Endothelial cell of umbilical vein (primary cell): ENCODE measurements at regions not wholly inside any gene's neighbourhood (a gene's known extent, or its start where the extent isn't known, plus 50 kb on each side); places are given as distances from the start of the nearest gene placed in this dataset.

Source experiments
- BruUV-seq: library from RNA; stranded (reverse); fragments of 400-500 nt; replicated peaks from 2 replicates; lab custom pipeline; 2021; lab: Mats Ljungman, UMichigan
- CTCF ChIA-PET: fragments of 300-600, 350-600 bp; sonication (Branson Sonifier 250); formaldehyde crosslinking; loops from one replicate; lab custom pipeline; 2021; ENCODE audit warnings: antibody characterized with exemption, inconsistent platforms; lab: Charles Lee
- POLR2A ChIA-PET: fragments of 300-600, 350-600 bp; sonication (Branson Sonifier 250); formaldehyde crosslinking; loops from one replicate; lab custom pipeline; 2021; ENCODE audit warnings: antibody characterized with exemption, inconsistent platforms; lab: Charles Lee
- DNase-seq: peaks from one replicate; pipeline ENCODE4 v3.0.0-alpha.2; 2011; ENCODE audit warnings: low read depth, low spot score
- FAIRE-seq: peaks from 2 replicates; lab custom pipeline; 2011; peaks lifted over from hg19 to GRCh38; lab: Jason Lieb, UNC
- H2AFZ ChIP-seq: 2 replicates; pipeline ENCODE4 v1.6.0; 2012; ENCODE audit warnings: low read depth, low read length, control low read depth, inconsistent platforms
- H3K27ac ChIP-seq: 2 replicates; pipeline ENCODE4 v1.5.1; 2011; ENCODE audit warnings: low read depth, mild to moderate bottlenecking, control low read depth, low read length, moderate library complexity; ENCODE audit not compliant: insufficient read depth
- H3K27me3 ChIP-seq, 2 experiments: 2 replicates each; pipeline versions ENCODE4 v1.6.0 to v1.6.1; 2011; ENCODE audit warnings: low read length in 2 of 2, mixed read lengths in 1 of 2; ENCODE audit not compliant: control insufficient read depth in 2 of 2, insufficient read depth in 2 of 2
- H3K36me3 ChIP-seq, 2 experiments: 2 replicates in 1 of 2; 3 replicates in 1 of 2; pipeline ENCODE4 v1.5.1; 2011; ENCODE audit warnings: low read length in 2 of 2, mild to moderate bottlenecking in 1 of 2, moderate library complexity in 1 of 2; ENCODE audit not compliant: control insufficient read depth in 2 of 2, insufficient read depth in 2 of 2; ENCODE audit errors: extremely low read depth in 1 of 2
- H3K4me1 ChIP-seq: 3 replicates; pipeline ENCODE4 v1.5.1; 2011; ENCODE audit warnings: mild to moderate bottlenecking, low read length; ENCODE audit not compliant: control insufficient read depth, insufficient read depth; ENCODE audit errors: extremely low read depth
- H3K4me2 ChIP-seq: 2 replicates; pipeline ENCODE4 v1.6.1; 2011; ENCODE audit warnings: low read length, control low read depth, mixed read lengths; ENCODE audit not compliant: insufficient read depth
- H3K4me3 ChIP-seq, 3 experiments: fragments of 200-600 bp in 1 of 3; sonication (generic), shearing (Covaris generic) in 1 of 3; replicated peaks in 1 of 3; 2 replicates each; pipeline ENCODE4 v1.5.1; 2011 to 2016; ENCODE audit warnings: control low read depth in 3 of 3, low read length in 3 of 3, mild to moderate bottlenecking in 2 of 3, inconsistent platforms in 1 of 3, low read depth in 1 of 3, moderate library complexity in 1 of 3; ENCODE audit not compliant: insufficient read depth in 1 of 3
- H3K79me2 ChIP-seq: 2 replicates; pipeline ENCODE4 v1.6.0; 2012; ENCODE audit warnings: low read length, inconsistent platforms; ENCODE audit not compliant: control insufficient read depth, insufficient read depth
- H3K9ac ChIP-seq: replicated peaks from 2 replicates; pipeline ENCODE3; 2011; ENCODE audit warnings: low read length, control low read depth; ENCODE audit not compliant: insufficient read depth; ENCODE audit errors: extremely low read depth
- H3K9me1 ChIP-seq: replicated peaks from 3 replicates; pipeline ENCODE4 v1.6.0; 2011; ENCODE audit warnings: mild to moderate bottlenecking, low read length; ENCODE audit not compliant: control insufficient read depth, insufficient read depth; ENCODE audit errors: extremely low read depth
- H3K9me3 ChIP-seq: replicated peaks from 2 replicates; pipeline ENCODE4 v1.5.1; 2012; ENCODE audit warnings: low read length, inconsistent platforms; ENCODE audit not compliant: control insufficient read depth, insufficient read depth
- H4K20me1 ChIP-seq: replicated peaks from 2 replicates; pipeline ENCODE3; 2011; ENCODE audit warnings: mild to moderate bottlenecking, low read length; ENCODE audit not compliant: control insufficient read depth, insufficient read depth; ENCODE audit errors: extremely low read depth
- CTCF ChIP-seq, 2 donors: IDR thresholded peaks; 1 replicate in 1 of 2; 2 replicates in 1 of 2; pipeline ENCODE4 v1.5.1; 2011; ENCODE audit warnings: low read length in 2 of 2, mild to moderate bottlenecking in 2 of 2, moderate library complexity in 2 of 2, control low read depth in 1 of 2, inconsistent platforms in 1 of 2, low read depth in 1 of 2; ENCODE audit not compliant: insufficient read depth in 1 of 2; ENCODE audit errors: extremely low read depth in 1 of 2
- EZH2 ChIP-seq: IDR thresholded peaks from 2 replicates; pipeline ENCODE4 v1.6.1; 2012; ENCODE audit warnings: borderline replicate concordance, low read depth, mild to moderate bottlenecking, moderate library complexity, low read length, inconsistent platforms; ENCODE audit not compliant: severe bottlenecking
- FOS ChIP-seq: IDR thresholded peaks from 2 replicates; pipeline ENCODE4 v1.6.1; 2011; ENCODE audit warnings: mild to moderate bottlenecking, low read length, moderate library complexity, borderline replicate concordance; ENCODE audit not compliant: insufficient read depth
- GATA2 ChIP-seq: IDR thresholded peaks from 2 replicates; pipeline ENCODE4 v1.7.0; 2011; ENCODE audit warnings: low read depth, mild to moderate bottlenecking, moderate library complexity, mixed read lengths, low read length; ENCODE audit not compliant: insufficient read length, insufficient read depth
- JUN ChIP-seq: IDR thresholded peaks from 2 replicates; pipeline ENCODE4 v1.6.1; 2011; ENCODE audit warnings: borderline replicate concordance, low read depth; ENCODE audit not compliant: insufficient read length, insufficient read depth
- MYC ChIP-seq: IDR thresholded peaks from one replicate; pipeline ENCODE4 v1.6.1; 2011; ENCODE audit warnings: mild to moderate bottlenecking, low read depth, low read length
- POLR2A ChIP-seq: IDR thresholded peaks from 2 replicates; pipeline ENCODE4 v1.6.1; 2012; ENCODE audit warnings: low read depth, mild to moderate bottlenecking, control low read depth, low read length
- POLR2AphosphoS5 ChIP-seq: IDR thresholded peaks from 2 replicates; pipeline ENCODE4 v1.6.1; 2012; ENCODE audit warnings: low read depth, mild to moderate bottlenecking, control low read depth, low read length, moderate library complexity; ENCODE audit not compliant: insufficient read depth
- dilution Hi-C: fragments of 300-500 bp; cut with MboI; formaldehyde crosslinking; loops from one replicate; pipeline ENCODE4 v1.15.0; 2019; ENCODE audit warnings: low sequenced_read_pairs; ENCODE audit not compliant: extremely low pct_ligation_motif_present
- intact Hi-C: fragments of 100-400 bp; cut with micrococcal nuclease; formaldehyde crosslinking; loops from one replicate; pipeline ENCODE4 v1.10.0; 2022
- TF ChIP-seq, protein P1 (sequence below): IDR thresholded peaks from 2 replicates; pipeline ENCODE4 v1.6.1; 2011; ENCODE audit not compliant: insufficient read depth, insufficient read length

DNA sequence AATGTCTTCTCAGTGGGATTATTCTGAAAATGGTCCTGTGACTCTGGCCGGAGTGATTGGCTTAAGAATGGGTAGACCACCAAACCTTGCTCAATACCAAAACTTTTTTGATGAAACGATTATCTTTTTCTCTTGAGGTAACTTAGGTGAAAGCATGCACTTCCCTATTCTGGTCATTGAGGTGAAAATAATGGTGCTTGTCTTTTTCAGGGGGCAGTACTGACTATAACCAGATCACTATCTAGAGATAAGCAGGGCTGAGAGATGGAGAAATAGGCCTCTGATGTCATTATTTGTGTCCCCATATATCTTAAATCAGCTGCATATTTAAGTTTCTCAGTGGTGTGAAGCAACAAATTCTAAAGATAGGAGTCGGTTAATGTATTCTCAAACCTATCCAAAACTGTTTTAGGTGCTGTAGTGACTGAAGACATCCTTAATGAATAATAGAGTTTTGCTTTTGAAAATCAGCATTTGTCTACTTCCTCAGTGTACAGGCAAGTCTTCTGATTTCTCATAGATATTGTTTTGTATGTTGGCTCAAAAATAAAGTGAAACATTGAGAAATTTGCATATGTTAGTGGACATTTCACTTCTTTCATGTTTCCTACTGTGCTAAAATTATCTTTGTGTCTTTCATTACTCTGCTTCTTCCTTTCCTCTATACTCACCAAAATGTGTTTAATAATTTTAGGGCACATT lies 735.3 kb upstream of the ADGRL4 start:
- Histone ChIP-seq H3K9me1 (no peaks in the 10 kb centered on the region), H3K4me3 (no peak overlapping the region), H3K27me3 (no peaks in the 10 kb centered on the region), H3K36me3 (no peaks in the 10 kb centered on the region), H3K4me1 (peaks cover 4% of the 10 kb centered on the region), H2AFZ (no peak overlapping the region), H3K9me3 (no peaks in the 10 kb centered on the region), H3K79me2 (no peaks in the 10 kb centered on the region), H3K9ac (no peak overlapping the region), H3K4me2 (no peak overlapping the region), H4K20me1 (no peaks in the 10 kb centered on the region), H3K27ac (no peak overlapping the region)
- no peak for DNase-seq
- intact Hi-C loops (no loop called here), dilution Hi-C loops (no loop called here)
- no peak for TF ChIP-seq GATA2
- TF ChIP-seq EZH2: no peak
- no peak for TF ChIP-seq POLR2AphosphoS5
- TF ChIP-seq, protein P1, sequence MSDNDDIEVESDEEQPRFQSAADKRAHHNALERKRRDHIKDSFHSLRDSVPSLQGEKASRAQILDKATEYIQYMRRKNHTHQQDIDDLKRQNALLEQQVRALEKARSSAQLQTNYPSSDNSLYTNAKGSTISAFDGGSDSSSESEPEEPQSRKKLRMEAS: no peak
- TF ChIP-seq POLR2A: no peak
- POLR2A ChIA-PET: no interaction called here
- BruUV-seq: no TSS peak
- CTCF ChIA-PET: no interaction called here
- FAIRE-seq: no peak

- DNase-seq: no peak
- BruUV-seq: no TSS peak
- Histone ChIP-seq H3K4me2 (no peak overlapping the region), H3K4me3 (no peak overlapping the region), H3K4me1 (no peaks in the 10 kb centered on the region), H3K27me3 (no peaks in the 10 kb centered on the region), H3K9ac (no peak overlapping the region), H3K79me2 (no peaks in the 10 kb centered on the region), H3K36me3 (no peaks in the 10 kb centered on the region), H4K20me1 (no peaks in the 10 kb centered on the region), H3K9me3 (no peaks in the 10 kb centered on the region), H3K9me1 (no peaks in the 10 kb centered on the region), H3K27ac (no peak overlapping the region), H2AFZ (no peak overlapping the region)
- POLR2A ChIA-PET: no interaction called here
- CTCF ChIA-PET: no interaction called here
- TF ChIP-seq EZH2: no peak
- TF ChIP-seq CTCF (IDR thresholded peaks at IDR 0.05; ENCODE audit: extremely low read depth in 1 of 2, insufficient read depth in 1 of 2, low read depth in 1 of 2, low read length in 2 of 2): no peak
- no peak for TF ChIP-seq JUN
- no peak for TF ChIP-seq FOS
- no peak for TF ChIP-seq GATA2
- TF ChIP-seq POLR2AphosphoS5: no peak
- TF ChIP-seq POLR2A: no peak
- TF ChIP-seq MYC: no peak
- FAIRE-seq: no peak
- intact Hi-C loops (no loop called here), dilution Hi-C loops (no loop called here)
These were observed 731.6 kb upstream of the ADGRL4 start for GRCh38 chr1:79738101-79738500.
